ENCODE measurements at regions not wholly inside any gene's neighbourhood (a gene's known extent, or its start where the extent isn't known, plus 50 kb on each side); places are given as distances from the start of the nearest gene placed in this dataset.

GRCh38 chr4:35652197-35652596 lies 592.1 kb downstream of the ARAP2 start:
- no peak for ATAC-seq
- TF ChIP-seq ESRRG (CRISPR knock-in tag; IDR thresholded peaks at IDR 0.05) (no peak), CSRNP3 (CRISPR knock-in tag; IDR thresholded peaks at IDR 0.05) (no peak), SNAI2 (CRISPR knock-in tag; IDR thresholded peaks at IDR 0.05) (no peak), ARNTL (CRISPR knock-in tag; IDR thresholded peaks at IDR 0.05; ENCODE audit: borderline replicate concordance, low read depth) (no peak), TSHZ2 (CRISPR knock-in tag; IDR thresholded peaks at IDR 0.05) (no peak), RARB (CRISPR knock-in tag; IDR thresholded peaks at IDR 0.05) (no peak), OSR1 (CRISPR knock-in tag; IDR thresholded peaks at IDR 0.05) (no peak), ZNF8 (CRISPR knock-in tag; IDR thresholded peaks at IDR 0.05) (no peak), TOX (CRISPR knock-in tag; IDR thresholded peaks at IDR 0.05; ENCODE audit: borderline replicate concordance) (no peak), ISL1 (CRISPR knock-in tag; IDR thresholded peaks at IDR 0.05) (no peak), CSDC2 (CRISPR knock-in tag; IDR thresholded peaks at IDR 0.05) (no peak), ZFP30 (CRISPR knock-in tag; IDR thresholded peaks at IDR 0.05) (no peak)

GRCh38 chr4:35653451-35653850 lies 590.9 kb downstream of the ARAP2 start:
- no peak for TF ChIP-seq CSRNP3 (CRISPR knock-in tag; IDR thresholded peaks at IDR 0.05)
- TF ChIP-seq PPARA (CRISPR knock-in tag; IDR thresholded peaks at IDR 0.05; ENCODE audit: borderline replicate concordance): no peak

GRCh38 chr4:35673137-35673536 lies 571.2 kb downstream of the ARAP2 start:
- no peak for ATAC-seq
- no peak for TF ChIP-seq ZFP30 (CRISPR knock-in tag; IDR thresholded peaks at IDR 0.05)
- TF ChIP-seq ISL1 (CRISPR knock-in tag; IDR thresholded peaks at IDR 0.05): no peak
- no peak for TF ChIP-seq PATZ1 (CRISPR knock-in tag; IDR thresholded peaks at IDR 0.05; ENCODE audit: borderline replicate concordance)
- no peak for TF ChIP-seq TOX (CRISPR knock-in tag; IDR thresholded peaks at IDR 0.05; ENCODE audit: borderline replicate concordance)
- no peak for TF ChIP-seq ESRRG (CRISPR knock-in tag; IDR thresholded peaks at IDR 0.05)
- no peak for TF ChIP-seq TSHZ2 (CRISPR knock-in tag; IDR thresholded peaks at IDR 0.05)
- no peak for TF ChIP-seq TCF4 (CRISPR knock-in tag; IDR thresholded peaks at IDR 0.05; ENCODE audit: borderline replicate concordance)

More at GRCh38 chr4:35653451-35653850, 590.9 kb downstream of the ARAP2 start:
- ATAC-seq: no peak

GRCh38 chr4:35684755-35685154 lies 559.6 kb downstream of the ARAP2 start:
- ATAC-seq: no peak
- TF ChIP-seq ZNF70 (CRISPR knock-in tag; IDR thresholded peaks at IDR 0.05): no peak
- no peak for TF ChIP-seq TSHZ2 (CRISPR knock-in tag; IDR thresholded peaks at IDR 0.05)
- no peak for TF ChIP-seq ZC3H10 (CRISPR knock-in tag; IDR thresholded peaks at IDR 0.05)
- TF ChIP-seq ISL1 (CRISPR knock-in tag; IDR thresholded peaks at IDR 0.05): no peak
- no peak for TF ChIP-seq RARB (CRISPR knock-in tag; IDR thresholded peaks at IDR 0.05)
- TF ChIP-seq CSRNP3 (CRISPR knock-in tag; IDR thresholded peaks at IDR 0.05): no peak
- no peak for TF ChIP-seq CREB5 (CRISPR knock-in tag; IDR thresholded peaks at IDR 0.05; ENCODE audit: low read depth)

All from SK-N-SH treated with all-trans-retinoic acid at 6 μM for 48 hours (cell line).